GM23248 (cell line): ENCODE measurements at regions not wholly inside any gene's neighbourhood (a gene's known extent, or its start where the extent isn't known, plus 50 kb on each side); places are given as distances from the start of the nearest gene placed in this dataset.

ENCODE experiments used
- EZH2 ChIP-seq: fragments of 200-600 bp; sonication (generic); IDR thresholded peaks from 2 replicates; pipeline ENCODE4 v1.6.1; 2018; ENCODE audit warnings: antibody characterized with exemption, mild to moderate bottlenecking; ENCODE audit not compliant: insufficient read depth, poor library complexity, severe bottlenecking
- EZH2phosphoT487 ChIP-seq: fragments of 200-600 bp; sonication (generic); IDR thresholded peaks from 2 replicates; pipeline ENCODE4 v1.6.1; 2018; ENCODE audit warnings: antibody characterized with exemption, moderate library complexity, mild to moderate bottlenecking, low read depth; ENCODE audit not compliant: insufficient read depth

DNA sequence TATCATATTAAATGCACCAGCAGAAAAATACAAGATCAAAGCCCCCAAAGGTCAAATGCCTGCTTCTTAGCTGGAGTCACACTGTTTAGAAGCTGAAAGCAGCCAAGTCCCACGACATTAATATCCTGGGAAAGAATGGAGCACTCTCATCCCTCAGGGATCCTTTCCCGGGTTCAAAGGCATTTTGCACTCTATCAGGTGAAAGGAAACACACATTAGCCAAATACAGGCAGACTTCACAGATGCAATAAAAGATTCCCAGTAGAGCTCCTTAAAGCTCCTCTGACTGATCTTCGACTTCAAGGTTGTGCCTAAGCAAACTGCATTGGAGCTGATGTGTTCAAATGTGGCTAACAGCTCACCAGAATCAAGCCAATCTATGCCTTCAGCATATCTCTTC lies 158.4 kb downstream of the RNF152 start:
- no peak for TF ChIP-seq EZH2
- TF ChIP-seq EZH2phosphoT487: no peak
